Liver (tissue), 8 donors: ENCODE measurements at regions not wholly inside any gene's neighbourhood (a gene's known extent, or its start where the extent isn't known, plus 50 kb on each side); places are given as distances from the start of the nearest gene placed in this dataset.

Source experiments
- DNase-seq: peaks from one replicate; pipeline ENCODE4 v3.0.0-alpha.2; 2017; ENCODE audit warnings: low spot score
- H3K27ac ChIP-seq, 2 donors: one replicate each; pipeline ENCODE4 v1.7.0; 2013; ENCODE audit warnings: inconsistent platforms in 2 of 2, low read length in 2 of 2, control low read depth in 1 of 2, low read depth in 1 of 2, mild to moderate bottlenecking in 1 of 2
- H3K27me3 ChIP-seq, 4 donors: one replicate each; pipeline versions ENCODE4 v1.6.1 to v1.7.0; 2013; ENCODE audit warnings: low read length in 3 of 4, inconsistent platforms in 1 of 4, mild to moderate bottlenecking in 1 of 4, moderate library complexity in 1 of 4; ENCODE audit not compliant: control insufficient read depth in 4 of 4, insufficient read depth in 4 of 4
- H3K36me3 ChIP-seq, 4 donors: one replicate each; pipeline versions ENCODE4 v1.6.1 to v1.7.0; 2013; ENCODE audit warnings: low read length in 3 of 4, mild to moderate bottlenecking in 3 of 4, low read depth in 1 of 4, moderate library complexity in 1 of 4; ENCODE audit not compliant: control insufficient read depth in 4 of 4, insufficient read depth in 3 of 4
- H3K4me1 ChIP-seq, 4 donors: one replicate each; pipeline versions ENCODE4 v1.6.1 to v1.7.0; 2013; ENCODE audit warnings: low read length in 3 of 4, mild to moderate bottlenecking in 3 of 4, moderate library complexity in 1 of 4; ENCODE audit not compliant: control insufficient read depth in 4 of 4, insufficient read depth in 4 of 4
- H3K4me3 ChIP-seq, 3 donors: one replicate each; pipeline versions ENCODE4 v1.6.1 to v1.7.0; 2013; ENCODE audit warnings: low read length in 3 of 3, control low read depth in 1 of 3, low read depth in 1 of 3, mild to moderate bottlenecking in 1 of 3
- H3K9ac ChIP-seq, 2 donors: one replicate each; pipeline ENCODE4 v1.7.0; 2013; ENCODE audit warnings: low read length in 2 of 2, mild to moderate bottlenecking in 2 of 2, moderate library complexity in 2 of 2, control low read depth in 1 of 2, low read depth in 1 of 2
- H3K9me3 ChIP-seq, 4 donors: one replicate each; pipeline versions ENCODE4 v1.6.1 to v1.7.0; 2013; ENCODE audit warnings: low read length in 3 of 4; ENCODE audit not compliant: control insufficient read depth in 4 of 4
- EGR1 ChIP-seq, 2 donors: IDR thresholded peaks; 2 replicates each; pipeline ENCODE4 v1.6.1; 2016 to 2018; ENCODE audit warnings: antibody characterized with exemption in 2 of 2, low read depth in 2 of 2
- FOXA1 ChIP-seq: IDR thresholded peaks from 2 replicates; pipeline ENCODE4 v1.6.1; 2016; ENCODE audit warnings: antibody characterized with exemption
- FOXA2 ChIP-seq: IDR thresholded peaks from 2 replicates; pipeline ENCODE4 v1.6.1; 2016; ENCODE audit warnings: antibody characterized with exemption
- GABPA ChIP-seq, 2 donors: IDR thresholded peaks in 1 of 2; conservative IDR thresholded peaks in 1 of 2; 2 replicates each; pipeline ENCODE4 v1.6.1; 2016; ENCODE audit warnings: antibody characterized with exemption in 2 of 2, mild to moderate bottlenecking in 1 of 2, moderate library complexity in 1 of 2
- HNF4A ChIP-seq, 2 donors: conservative IDR thresholded peaks; 2 replicates each; pipeline ENCODE4 v1.6.1; 2016; ENCODE audit warnings: antibody characterized with exemption in 2 of 2, mild to moderate bottlenecking in 2 of 2
- HNF4G ChIP-seq: IDR thresholded peaks from 2 replicates; pipeline ENCODE4 v1.6.1; 2016; ENCODE audit warnings: antibody characterized with exemption
- JUND ChIP-seq, 2 donors: IDR thresholded peaks; 2 replicates each; pipeline ENCODE4 v1.6.1; 2016; ENCODE audit warnings: antibody characterized with exemption in 2 of 2
- NR2F2 ChIP-seq: IDR thresholded peaks from 2 replicates; pipeline ENCODE4 v1.6.1; 2016; ENCODE audit warnings: antibody characterized with exemption
- RAD21 ChIP-seq, 2 donors: IDR thresholded peaks; 2 replicates each; pipeline ENCODE4 v1.6.1; 2016; ENCODE audit warnings: antibody characterized with exemption in 2 of 2, mild to moderate bottlenecking in 2 of 2
- RXRA ChIP-seq, 2 donors: IDR thresholded peaks; 2 replicates each; pipeline ENCODE4 v1.6.1; 2017 to 2018; ENCODE audit warnings: antibody characterized with exemption in 2 of 2, mild to moderate bottlenecking in 1 of 2
- SP1 ChIP-seq: IDR thresholded peaks from 2 replicates; pipeline ENCODE4 v1.6.1; 2018; ENCODE audit warnings: antibody characterized with exemption, mild to moderate bottlenecking
- TAF1 ChIP-seq: conservative IDR thresholded peaks from 2 replicates; pipeline ENCODE4 v1.6.1; 2016; ENCODE audit warnings: antibody characterized with exemption, mild to moderate bottlenecking
- YY1 ChIP-seq: IDR thresholded peaks from 2 replicates; pipeline ENCODE4 v1.6.1; 2016; ENCODE audit warnings: antibody characterized with exemption, mild to moderate bottlenecking
- WGBS: extraction: QIAGEN DNeasy Blood & Tissue Kit; methylation state at CpG from one replicate; pipeline ENCODE4 v1.1.7; 2013; 5-methylcytosine and 5-hydroxymethylcytosine counted together
- TF ChIP-seq, protein P1 (sequence below): IDR thresholded peaks from 2 replicates; pipeline ENCODE4 v1.6.1; 2016; ENCODE audit warnings: antibody characterized with exemption
- TF ChIP-seq, protein P2 (sequence below): IDR thresholded peaks from 2 replicates; pipeline ENCODE4 v1.6.1; 2016; ENCODE audit warnings: antibody characterized with exemption
- TF ChIP-seq, protein P3 (sequence below): fragments of 150-350 bp; IDR thresholded peaks from 2 replicates; pipeline ENCODE4 v1.5.1; 2017; ENCODE audit warnings: improper control_type of control experiment, low read depth, low read length; ENCODE audit not compliant: missing input control
- TF ChIP-seq, protein P4 (sequence below): IDR thresholded peaks from 2 replicates; pipeline ENCODE4 v1.6.1; 2016; ENCODE audit warnings: antibody characterized with exemption, mild to moderate bottlenecking
- TF ChIP-seq, protein P5 (sequence below): IDR thresholded peaks from 2 replicates; pipeline ENCODE4 v1.6.1; 2016; ENCODE audit warnings: antibody characterized with exemption
- donor health status: healthy.
- donor health status: healthy.
- donor health status: healthy.
- donor health status: healthy.
- donor health status: healthy.

DNA sequence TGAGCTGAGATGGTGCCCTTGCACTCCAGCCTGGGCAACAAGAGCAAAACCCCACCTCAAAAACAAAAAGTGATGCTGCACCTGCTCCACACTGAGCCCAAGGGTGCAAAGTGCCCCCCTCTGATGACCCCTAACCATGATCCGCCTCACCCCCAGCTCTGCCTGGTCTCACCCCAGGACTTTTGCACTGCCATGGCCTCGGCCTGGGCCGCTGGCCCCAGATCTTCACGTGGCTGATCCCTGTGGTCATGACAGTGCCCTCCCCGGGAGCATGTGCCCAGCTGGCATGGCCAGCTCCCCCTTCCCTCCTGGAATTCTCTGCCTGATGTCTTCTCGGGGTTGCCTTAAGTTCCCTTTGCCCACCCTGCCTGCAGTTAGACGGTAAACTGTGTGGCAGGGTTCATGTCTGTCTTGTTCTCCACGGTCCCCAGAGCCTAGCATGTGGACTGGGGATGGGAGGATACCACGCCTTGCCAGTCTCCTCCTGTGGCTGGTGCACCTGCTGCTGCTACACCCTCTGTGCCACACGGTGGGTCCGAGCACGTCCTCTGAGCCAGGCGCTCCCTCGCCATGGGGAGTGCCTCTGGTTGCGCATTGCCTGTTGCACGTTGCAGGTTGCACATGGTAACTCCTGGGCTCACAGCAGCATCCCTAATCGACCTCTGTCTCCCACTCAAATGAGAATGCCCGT is 77.4 kb upstream of the PPP1R26 start:
- 76% methylated on average over 18 of the region's 18 CpGs for WGBS
- no peaks in the 10 kb centered on the region for H3K27me3 ChIP-seq
- peaks cover 0 to 6% (median 0%) of the 10 kb centered on the region in 4 donors for H3K4me1 ChIP-seq
- no peak overlapping the region for H3K27ac ChIP-seq
- TF ChIP-seq HNF4A (conservative IDR thresholded peaks at IDR 0.05) (no peak), GABPA (IDR thresholded peaks at IDR 0.05 in 1 of 2, conservative IDR thresholded peaks at IDR 0.05 in 1 of 2) (no peak), EGR1 (IDR thresholded peaks at IDR 0.05; ENCODE audit: low read depth in 2 of 2) (no peak), TAF1 (no peak), FOXA1 (no peak), HNF4G (no peak), RXRA (IDR thresholded peaks at IDR 0.05) (no peak)
- TF ChIP-seq, protein P1, sequence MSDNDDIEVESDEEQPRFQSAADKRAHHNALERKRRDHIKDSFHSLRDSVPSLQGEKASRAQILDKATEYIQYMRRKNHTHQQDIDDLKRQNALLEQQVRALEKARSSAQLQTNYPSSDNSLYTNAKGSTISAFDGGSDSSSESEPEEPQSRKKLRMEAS = no peak
- TF ChIP-seq, protein P2, sequence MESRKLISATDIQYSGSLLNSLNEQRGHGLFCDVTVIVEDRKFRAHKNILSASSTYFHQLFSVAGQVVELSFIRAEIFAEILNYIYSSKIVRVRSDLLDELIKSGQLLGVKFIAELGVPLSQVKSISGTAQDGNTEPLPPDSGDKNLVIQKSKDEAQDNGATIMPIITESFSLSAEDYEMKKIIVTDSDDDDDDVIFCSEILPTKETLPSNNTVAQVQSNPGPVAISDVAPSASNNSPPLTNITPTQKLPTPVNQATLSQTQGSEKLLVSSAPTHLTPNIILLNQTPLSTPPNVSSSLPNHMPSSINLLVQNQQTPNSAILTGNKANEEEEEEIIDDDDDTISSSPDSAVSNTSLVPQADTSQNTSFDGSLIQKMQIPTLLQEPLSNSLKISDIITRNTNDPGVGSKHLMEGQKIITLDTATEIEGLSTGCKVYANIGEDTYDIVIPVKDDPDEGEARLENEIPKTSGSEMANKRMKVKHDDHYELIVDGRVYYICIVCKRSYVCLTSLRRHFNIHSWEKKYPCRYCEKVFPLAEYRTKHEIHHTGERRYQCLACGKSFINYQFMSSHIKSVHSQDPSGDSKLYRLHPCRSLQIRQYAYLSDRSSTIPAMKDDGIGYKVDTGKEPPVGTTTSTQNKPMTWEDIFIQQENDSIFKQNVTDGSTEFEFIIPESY = no peak
- H3K9me3 ChIP-seq = no peaks in the 10 kb centered on the region
- no peak overlapping the region for H3K9ac ChIP-seq
- H3K36me3 ChIP-seq = no peaks in the 10 kb centered on the region
- DNase-seq = no peak
- H3K4me3 ChIP-seq = no peak overlapping the region

DNA sequence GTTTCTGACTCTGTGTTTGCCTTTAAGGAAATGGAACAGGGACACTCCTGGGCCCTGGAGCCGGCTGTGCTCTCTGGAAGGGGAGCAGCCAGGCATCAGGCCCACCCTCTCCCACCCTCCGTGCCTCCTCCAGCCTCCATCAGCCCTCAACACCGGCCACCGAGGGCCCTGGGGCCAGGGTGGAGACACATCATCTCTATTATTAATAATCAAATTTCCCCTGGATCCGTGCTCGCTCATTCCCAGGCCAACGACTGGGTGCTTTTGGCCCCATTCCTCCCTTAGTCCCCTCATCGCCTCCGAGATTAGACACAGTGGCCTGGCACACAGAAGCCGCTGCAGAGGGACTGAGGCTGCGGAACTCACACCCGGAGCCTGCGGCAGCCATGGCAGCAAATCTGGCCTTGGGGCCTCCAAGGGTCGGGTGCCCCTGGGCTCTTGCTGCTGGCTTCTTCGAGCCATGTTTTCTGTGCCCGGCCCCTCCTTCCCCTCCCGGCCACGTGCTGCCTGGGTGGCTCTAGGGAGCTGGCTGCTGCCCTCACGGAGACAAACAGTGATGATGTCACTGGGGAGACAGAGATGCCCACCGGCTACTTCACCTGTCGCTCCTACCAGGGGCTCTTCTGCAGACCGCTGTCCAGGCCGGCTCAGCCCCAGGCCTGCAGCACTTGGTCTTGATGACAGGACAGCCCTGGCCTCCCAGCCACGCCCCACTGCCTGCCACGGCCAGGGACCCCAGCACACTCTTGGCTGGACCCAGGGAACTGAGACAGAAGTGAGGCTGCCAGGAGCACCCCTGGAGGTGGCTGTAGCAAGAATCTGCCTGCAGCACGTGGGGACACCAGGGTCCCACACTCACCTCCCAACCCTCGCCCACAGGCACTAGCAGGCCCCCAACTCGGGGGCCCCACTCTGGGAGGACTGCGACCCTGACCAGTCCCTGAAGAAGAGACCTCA is 76.6 kb upstream of the PPP1R26 start:
- Histone ChIP-seq H3K4me1 (peaks cover 0 to 6% (median 0%) of the 10 kb centered on the region in 4 donors), H3K27ac (no peak overlapping the region), H3K4me3 (no peak overlapping the region), H3K36me3 (no peaks in the 10 kb centered on the region), H3K9me3 (no peaks in the 10 kb centered on the region), H3K27me3 (no peaks in the 10 kb centered on the region), H3K9ac (no peak overlapping the region)
- TF ChIP-seq, protein P3, sequence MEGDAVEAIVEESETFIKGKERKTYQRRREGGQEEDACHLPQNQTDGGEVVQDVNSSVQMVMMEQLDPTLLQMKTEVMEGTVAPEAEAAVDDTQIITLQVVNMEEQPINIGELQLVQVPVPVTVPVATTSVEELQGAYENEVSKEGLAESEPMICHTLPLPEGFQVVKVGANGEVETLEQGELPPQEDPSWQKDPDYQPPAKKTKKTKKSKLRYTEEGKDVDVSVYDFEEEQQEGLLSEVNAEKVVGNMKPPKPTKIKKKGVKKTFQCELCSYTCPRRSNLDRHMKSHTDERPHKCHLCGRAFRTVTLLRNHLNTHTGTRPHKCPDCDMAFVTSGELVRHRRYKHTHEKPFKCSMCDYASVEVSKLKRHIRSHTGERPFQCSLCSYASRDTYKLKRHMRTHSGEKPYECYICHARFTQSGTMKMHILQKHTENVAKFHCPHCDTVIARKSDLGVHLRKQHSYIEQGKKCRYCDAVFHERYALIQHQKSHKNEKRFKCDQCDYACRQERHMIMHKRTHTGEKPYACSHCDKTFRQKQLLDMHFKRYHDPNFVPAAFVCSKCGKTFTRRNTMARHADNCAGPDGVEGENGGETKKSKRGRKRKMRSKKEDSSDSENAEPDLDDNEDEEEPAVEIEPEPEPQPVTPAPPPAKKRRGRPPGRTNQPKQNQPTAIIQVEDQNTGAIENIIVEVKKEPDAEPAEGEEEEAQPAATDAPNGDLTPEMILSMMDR = no peak
- TF ChIP-seq, protein P2 = no peak
- TF ChIP-seq EGR1 (IDR thresholded peaks at IDR 0.05; ENCODE audit: low read depth in 2 of 2) (no peak), FOXA2 (no peak), FOXA1 (no peak), HNF4G (no peak), NR2F2 (no peak), RAD21 (IDR thresholded peaks at IDR 0.05) (no peak), HNF4A (conservative IDR thresholded peaks at IDR 0.05) (no peak), SP1 (no peak), YY1 (no peak), JUND (IDR thresholded peaks at IDR 0.05) (no peak), TAF1 (no peak), RXRA (IDR thresholded peaks at IDR 0.05) (no peak), GABPA (IDR thresholded peaks at IDR 0.05 in 1 of 2, conservative IDR thresholded peaks at IDR 0.05 in 1 of 2) (no peak)
- TF ChIP-seq, protein P1 = no peak
- TF ChIP-seq, protein P4, sequence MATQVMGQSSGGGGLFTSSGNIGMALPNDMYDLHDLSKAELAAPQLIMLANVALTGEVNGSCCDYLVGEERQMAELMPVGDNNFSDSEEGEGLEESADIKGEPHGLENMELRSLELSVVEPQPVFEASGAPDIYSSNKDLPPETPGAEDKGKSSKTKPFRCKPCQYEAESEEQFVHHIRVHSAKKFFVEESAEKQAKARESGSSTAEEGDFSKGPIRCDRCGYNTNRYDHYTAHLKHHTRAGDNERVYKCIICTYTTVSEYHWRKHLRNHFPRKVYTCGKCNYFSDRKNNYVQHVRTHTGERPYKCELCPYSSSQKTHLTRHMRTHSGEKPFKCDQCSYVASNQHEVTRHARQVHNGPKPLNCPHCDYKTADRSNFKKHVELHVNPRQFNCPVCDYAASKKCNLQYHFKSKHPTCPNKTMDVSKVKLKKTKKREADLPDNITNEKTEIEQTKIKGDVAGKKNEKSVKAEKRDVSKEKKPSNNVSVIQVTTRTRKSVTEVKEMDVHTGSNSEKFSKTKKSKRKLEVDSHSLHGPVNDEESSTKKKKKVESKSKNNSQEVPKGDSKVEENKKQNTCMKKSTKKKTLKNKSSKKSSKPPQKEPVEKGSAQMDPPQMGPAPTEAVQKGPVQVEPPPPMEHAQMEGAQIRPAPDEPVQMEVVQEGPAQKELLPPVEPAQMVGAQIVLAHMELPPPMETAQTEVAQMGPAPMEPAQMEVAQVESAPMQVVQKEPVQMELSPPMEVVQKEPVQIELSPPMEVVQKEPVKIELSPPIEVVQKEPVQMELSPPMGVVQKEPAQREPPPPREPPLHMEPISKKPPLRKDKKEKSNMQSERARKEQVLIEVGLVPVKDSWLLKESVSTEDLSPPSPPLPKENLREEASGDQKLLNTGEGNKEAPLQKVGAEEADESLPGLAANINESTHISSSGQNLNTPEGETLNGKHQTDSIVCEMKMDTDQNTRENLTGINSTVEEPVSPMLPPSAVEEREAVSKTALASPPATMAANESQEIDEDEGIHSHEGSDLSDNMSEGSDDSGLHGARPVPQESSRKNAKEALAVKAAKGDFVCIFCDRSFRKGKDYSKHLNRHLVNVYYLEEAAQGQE = no peak
- TF ChIP-seq, protein P5, sequence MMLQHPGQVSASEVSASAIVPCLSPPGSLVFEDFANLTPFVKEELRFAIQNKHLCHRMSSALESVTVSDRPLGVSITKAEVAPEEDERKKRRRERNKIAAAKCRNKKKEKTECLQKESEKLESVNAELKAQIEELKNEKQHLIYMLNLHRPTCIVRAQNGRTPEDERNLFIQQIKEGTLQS = no peak
- 80% methylated on average over 29 of the region's 29 CpGs for whole genome bisulfite sequencing
- no peak for DNase-seq
